ENCODE measurements at regions not wholly inside any gene's neighbourhood (a gene's known extent, or its start where the extent isn't known, plus 50 kb on each side); places are given as distances from the start of the nearest gene placed in this dataset.

DNA sequence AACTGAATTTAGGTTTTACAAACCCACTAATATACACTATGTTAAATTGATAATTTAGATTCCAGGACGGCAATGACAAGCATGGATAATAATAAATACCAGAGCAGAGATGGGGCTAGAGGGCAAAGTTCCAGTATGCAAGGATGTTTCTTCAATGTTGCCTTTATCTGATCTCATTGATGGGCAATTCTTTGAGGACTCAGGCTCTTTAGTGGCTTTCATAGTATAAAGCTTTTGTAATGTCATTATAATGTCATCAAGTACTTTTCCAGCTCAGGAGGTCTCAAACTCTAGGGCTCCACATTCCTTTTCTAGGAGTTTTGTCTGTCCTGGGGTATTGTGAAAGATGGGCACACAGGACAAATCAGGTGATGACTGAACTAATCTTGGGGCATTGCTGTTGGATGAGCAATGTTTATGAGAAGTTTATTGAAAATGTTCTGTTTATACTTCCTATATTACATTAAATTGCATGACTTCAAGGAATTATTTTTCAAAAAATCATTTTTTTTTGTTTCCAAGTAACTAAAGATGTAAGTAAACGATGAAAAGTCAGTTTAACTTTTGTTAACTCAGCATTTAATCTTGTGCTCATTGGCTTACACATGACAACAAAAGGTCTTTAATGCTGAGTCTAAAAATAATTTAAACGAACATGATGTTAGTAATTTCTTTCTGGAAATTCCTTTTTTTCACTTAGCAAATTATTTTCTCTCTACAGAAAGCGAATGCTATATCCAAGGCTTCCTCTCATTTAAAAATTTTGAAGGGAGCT is 116.4 kb downstream of the OXSM start:
- H3K4ac ChIP-seq (replicated peaks; ENCODE audit: insufficient read length, low read depth, low read length), result no peak overlapping the region
- ChIA-PET POLR2A (ENCODE audit: partially characterized antibody) (no interaction called here), CTCF (ENCODE audit: partially characterized antibody) (interaction anchor here (1.2 to 3.8 kb wide), 5 partner anchors 8 to 258 kb away, joined by 3 to 30 read pairs (median 5); no protein-coding TSS in a partner anchor)
- H3K23me2 ChIP-seq (ENCODE audit: low read depth, low read length), result no peaks in the 10 kb centered on the region
- peaks cover 0 to 6% (median 0%) of the 10 kb centered on the region in 4 experiments; a peak in 1 of 7 replicates for H3K4me1 ChIP-seq (replicated peaks in 1 of 4; ENCODE audit: control insufficient read depth in 3 of 4, insufficient read depth in 4 of 4, low read length in 3 of 4)
- H4K91ac ChIP-seq (replicated peaks; ENCODE audit: insufficient read length, low read length), result no peak overlapping the region
- 84% methylated on average over 4 of the region's 4 CpGs; no CpG with 5 or more reads in 1 of the 2 experiments for WGBS, 2 experiments (ENCODE audit: extremely low coverage in 1 of 2, insufficient coverage in 1 of 2, insufficient read length in 1 of 2, insufficient replicate concordance in 2 of 2, low coverage in 1 of 2, low lambda C conversion rate in 2 of 2, missing lambda C conversion rate in 1 of 2)
- no peaks in the 10 kb centered on the region for H3K27me3 ChIP-seq (replicated peaks in 1 of 4; ENCODE audit: control insufficient read depth in 3 of 4, extremely low read depth in 1 of 4, insufficient read depth in 3 of 4, low read length in 3 of 4)
- no peak overlapping the region for H3K56ac ChIP-seq (replicated peaks; ENCODE audit: insufficient read length, low read depth, low read length)
- no peak overlapping the region for H2AK5ac ChIP-seq (ENCODE audit: low read depth, low read length)
- no peak overlapping the region for H2AFZ ChIP-seq (ENCODE audit: low read length)
- no peak overlapping the region for H3K9ac ChIP-seq (replicated peaks in 1 of 4; ENCODE audit: extremely low read depth in 1 of 4, low read depth in 3 of 4, low read length in 3 of 4)
- H3K18ac ChIP-seq (ENCODE audit: extremely low read depth, low read length), result no peak overlapping the region
- H3K14ac ChIP-seq (ENCODE audit: insufficient read length), result no peak overlapping the region
- no peak overlapping the region for H3K4me2 ChIP-seq (ENCODE audit: insufficient read depth in 1 of 2, low read depth in 2 of 2, low read length in 2 of 2)
- H2BK12ac ChIP-seq (ENCODE audit: low read depth, low read length), result no peak overlapping the region
- no peak overlapping the region for H4K5ac ChIP-seq (ENCODE audit: insufficient read length, low read depth, low read length)
- H3K79me2 ChIP-seq (ENCODE audit: control insufficient read depth in 1 of 2, insufficient read depth in 2 of 2, low read length in 2 of 2), result no peaks in the 10 kb centered on the region
- TF ChIP-seq, protein P1, sequence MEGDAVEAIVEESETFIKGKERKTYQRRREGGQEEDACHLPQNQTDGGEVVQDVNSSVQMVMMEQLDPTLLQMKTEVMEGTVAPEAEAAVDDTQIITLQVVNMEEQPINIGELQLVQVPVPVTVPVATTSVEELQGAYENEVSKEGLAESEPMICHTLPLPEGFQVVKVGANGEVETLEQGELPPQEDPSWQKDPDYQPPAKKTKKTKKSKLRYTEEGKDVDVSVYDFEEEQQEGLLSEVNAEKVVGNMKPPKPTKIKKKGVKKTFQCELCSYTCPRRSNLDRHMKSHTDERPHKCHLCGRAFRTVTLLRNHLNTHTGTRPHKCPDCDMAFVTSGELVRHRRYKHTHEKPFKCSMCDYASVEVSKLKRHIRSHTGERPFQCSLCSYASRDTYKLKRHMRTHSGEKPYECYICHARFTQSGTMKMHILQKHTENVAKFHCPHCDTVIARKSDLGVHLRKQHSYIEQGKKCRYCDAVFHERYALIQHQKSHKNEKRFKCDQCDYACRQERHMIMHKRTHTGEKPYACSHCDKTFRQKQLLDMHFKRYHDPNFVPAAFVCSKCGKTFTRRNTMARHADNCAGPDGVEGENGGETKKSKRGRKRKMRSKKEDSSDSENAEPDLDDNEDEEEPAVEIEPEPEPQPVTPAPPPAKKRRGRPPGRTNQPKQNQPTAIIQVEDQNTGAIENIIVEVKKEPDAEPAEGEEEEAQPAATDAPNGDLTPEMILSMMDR (IDR thresholded peaks at IDR 0.05; ENCODE audit: control extremely low read depth in 1 of 3, insufficient read depth in 1 of 3, low read depth in 1 of 3, low read length in 3 of 3), result no peak
- TF ChIP-seq TBP (IDR thresholded peaks at IDR 0.05; ENCODE audit: low read depth, low read length) (no peak), JUN (IDR thresholded peaks at IDR 0.05; ENCODE audit: low read depth, low read length) (no peak), MAFK (IDR thresholded peaks at IDR 0.05; ENCODE audit: low read depth, low read length) (peak; percentile 32; the same call in 1 of the 2 replicates), NANOG (IDR thresholded peaks at IDR 0.05; ENCODE audit: insufficient read depth, low read depth, low read length, poor library complexity, severe bottlenecking) (peak; percentile 52), EZH2 (IDR thresholded peaks at IDR 0.05; ENCODE audit: low read depth, low read length, severe bottlenecking) (no peak)
- FAIRE-seq (no peak), DNase-seq (ENCODE audit: low read depth in 1 of 2, low spot score in 2 of 2) (no peak)
- no peak overlapping the region for H2BK15ac ChIP-seq (ENCODE audit: low read length)
- H2BK20ac ChIP-seq (ENCODE audit: low read length), result no peak overlapping the region
- no peak overlapping the region for H4K8ac ChIP-seq (ENCODE audit: extremely low read depth, insufficient read depth, low read length)
- H3K27ac ChIP-seq (ENCODE audit: low read depth, low read length), result no peak overlapping the region
- H3K9me3 ChIP-seq (ENCODE audit: insufficient read depth in 2 of 2, low read depth in 1 of 2, low read length in 1 of 2), result no peaks in the 10 kb centered on the region
- no peaks in the 10 kb centered on the region for H3K36me3 ChIP-seq (ENCODE audit: control insufficient read depth in 2 of 4, insufficient read depth in 4 of 4, low read length in 3 of 4)
- H3K4me3 ChIP-seq (ENCODE audit: extremely low read depth in 1 of 4, insufficient read depth in 2 of 4, low read depth in 3 of 4, low read length in 4 of 4), result no peak overlapping the region
- no peak overlapping the region for H3K23ac ChIP-seq (ENCODE audit: insufficient read length)
- no peaks in the 10 kb centered on the region for H4K20me1 ChIP-seq (replicated peaks in 1 of 2; ENCODE audit: control insufficient read depth in 1 of 2, insufficient read depth in 2 of 2, low read length in 2 of 2)
- H2BK120ac ChIP-seq (replicated peaks; ENCODE audit: low read depth, low read length), result no peak overlapping the region
- H2BK5ac ChIP-seq (ENCODE audit: low read depth, low read length), result no peak overlapping the region
- H3K79me1 ChIP-seq (ENCODE audit: low read depth, low read length), result no peaks in the 10 kb centered on the region
